ENCODE measurements at regions not wholly inside any gene's neighbourhood (a gene's known extent, or its start where the extent isn't known, plus 50 kb on each side); places are given as distances from the start of the nearest gene placed in this dataset.
"Not testable (repeated sequence)": the region's sequence is repeated elsewhere in the genome, so short reads cannot be mapped to it uniquely, and the experiment has no call there.

DNA sequence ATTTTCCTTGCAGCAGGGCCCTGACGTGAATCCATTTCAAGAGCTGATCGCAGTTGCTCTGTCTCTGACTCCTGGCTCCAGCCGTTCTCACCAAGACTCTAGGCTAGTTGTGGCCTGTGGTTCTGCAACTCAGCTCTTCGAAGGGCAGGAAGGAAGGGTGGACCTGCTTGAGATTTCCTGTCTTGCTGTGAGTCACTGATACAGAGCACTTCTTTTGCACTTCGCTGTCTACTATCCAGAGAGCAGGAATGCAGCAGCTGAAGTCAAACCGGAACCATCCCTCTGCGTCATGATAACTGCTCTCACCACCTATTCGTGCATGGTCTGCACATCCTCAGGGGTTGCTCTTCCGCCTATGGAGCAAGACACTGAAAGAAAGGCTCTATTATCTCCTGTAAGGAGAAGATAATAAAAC lies 59.7 kb downstream of the RAP2B start:
- H3K9me3 ChIP-seq (replicated peaks in 1 of 3) = no peaks in the 10 kb centered on the region
- peak; percentile 44 to 84 (median 70) for DNase-seq
- TF ChIP-seq, protein P1, sequence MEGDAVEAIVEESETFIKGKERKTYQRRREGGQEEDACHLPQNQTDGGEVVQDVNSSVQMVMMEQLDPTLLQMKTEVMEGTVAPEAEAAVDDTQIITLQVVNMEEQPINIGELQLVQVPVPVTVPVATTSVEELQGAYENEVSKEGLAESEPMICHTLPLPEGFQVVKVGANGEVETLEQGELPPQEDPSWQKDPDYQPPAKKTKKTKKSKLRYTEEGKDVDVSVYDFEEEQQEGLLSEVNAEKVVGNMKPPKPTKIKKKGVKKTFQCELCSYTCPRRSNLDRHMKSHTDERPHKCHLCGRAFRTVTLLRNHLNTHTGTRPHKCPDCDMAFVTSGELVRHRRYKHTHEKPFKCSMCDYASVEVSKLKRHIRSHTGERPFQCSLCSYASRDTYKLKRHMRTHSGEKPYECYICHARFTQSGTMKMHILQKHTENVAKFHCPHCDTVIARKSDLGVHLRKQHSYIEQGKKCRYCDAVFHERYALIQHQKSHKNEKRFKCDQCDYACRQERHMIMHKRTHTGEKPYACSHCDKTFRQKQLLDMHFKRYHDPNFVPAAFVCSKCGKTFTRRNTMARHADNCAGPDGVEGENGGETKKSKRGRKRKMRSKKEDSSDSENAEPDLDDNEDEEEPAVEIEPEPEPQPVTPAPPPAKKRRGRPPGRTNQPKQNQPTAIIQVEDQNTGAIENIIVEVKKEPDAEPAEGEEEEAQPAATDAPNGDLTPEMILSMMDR (IDR thresholded peaks at IDR 0.05) = no peak
- TF ChIP-seq POLR2A (IDR thresholded peaks at IDR 0.05) = peak in 1 of 2 donors; percentile 26
- 37 to 43% (median 41%) methylated on average over 9 of the region's 9 CpGs for WGBS, 4 donors
- intact Hi-C loops (cut with DNase I) = no loop called here
- peak overlapping the region; percentile 24 to 85 (median 60) for H3K27ac ChIP-seq
- H3K36me3 ChIP-seq (replicated peaks in 1 of 2) = no peaks in the 10 kb centered on the region
- no peaks in the 10 kb centered on the region for H3K27me3 ChIP-seq
- no peak overlapping the region for H3K4me3 ChIP-seq
- peaks cover 0 to 7% of the 10 kb centered on the region in 2 donors for H3K4me1 ChIP-seq (replicated peaks in 1 of 2)

DNA sequence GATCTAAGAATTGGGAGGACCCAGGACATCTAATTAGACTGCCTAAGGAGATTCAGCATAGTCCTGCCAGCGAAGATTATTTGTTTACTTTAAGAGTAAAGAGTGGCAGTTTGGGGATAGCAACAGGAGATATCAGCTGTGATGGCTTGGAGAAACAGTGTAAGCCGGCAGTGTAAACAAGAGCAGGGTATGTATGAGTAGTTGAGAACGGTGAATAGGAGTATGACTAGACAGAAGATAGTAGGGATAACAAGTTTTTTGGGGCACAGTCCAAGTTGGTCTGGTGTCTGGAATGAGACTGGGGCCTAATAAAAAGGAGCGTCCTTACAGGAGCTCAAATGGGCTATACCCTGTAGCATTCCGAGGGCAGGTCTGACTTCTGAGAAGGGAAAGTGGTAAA lies 64.9 kb downstream of the RAP2B start:
- intact Hi-C loops (cut with DNase I); DNase-seq: not testable (repeated sequence)
- WGBS, 4 donors = 73 to 83% (median 82%) methylated on average over 5 of the region's 5 CpGs

DNA sequence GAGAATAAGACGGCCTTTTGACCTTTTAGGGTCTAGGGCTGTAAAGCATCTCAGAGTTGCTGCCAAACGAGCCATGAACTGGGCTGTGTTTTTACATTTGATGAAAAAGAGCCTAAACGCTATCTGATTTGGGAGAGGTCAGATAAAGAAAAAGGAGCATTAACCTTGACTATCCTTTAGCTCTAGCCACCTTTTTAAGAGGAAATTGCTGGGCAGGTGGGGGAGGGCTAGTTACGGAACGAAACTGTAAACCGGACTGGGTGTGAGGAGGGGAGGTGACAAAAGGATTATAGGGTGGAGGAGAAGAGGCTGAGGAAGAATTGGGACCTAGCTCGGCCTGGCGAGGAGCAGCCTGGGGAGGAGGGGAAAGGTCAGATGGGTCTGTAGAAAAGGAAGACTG lies 68.4 kb downstream of the RAP2B start:
- DNase-seq; H3K9me3 ChIP-seq (replicated peaks in 1 of 3); intact Hi-C loops (cut with DNase I); H3K36me3 ChIP-seq (replicated peaks in 1 of 2); H3K27ac ChIP-seq; H3K4me1 ChIP-seq (replicated peaks in 1 of 2); H3K27me3 ChIP-seq; H3K4me3 ChIP-seq: not testable (repeated sequence)
- WGBS, 4 donors = 65 to 73% (median 69%) methylated on average over 8 of the region's 8 CpGs

More for the DNA sequence above, 64.9 kb downstream of the RAP2B start:
- not testable (repeated sequence) for H3K36me3 ChIP-seq (replicated peaks in 1 of 2); H3K9me3 ChIP-seq (replicated peaks in 1 of 3); H3K4me1 ChIP-seq (replicated peaks in 1 of 2); H3K27ac ChIP-seq; H3K27me3 ChIP-seq; H3K4me3 ChIP-seq

DNA sequence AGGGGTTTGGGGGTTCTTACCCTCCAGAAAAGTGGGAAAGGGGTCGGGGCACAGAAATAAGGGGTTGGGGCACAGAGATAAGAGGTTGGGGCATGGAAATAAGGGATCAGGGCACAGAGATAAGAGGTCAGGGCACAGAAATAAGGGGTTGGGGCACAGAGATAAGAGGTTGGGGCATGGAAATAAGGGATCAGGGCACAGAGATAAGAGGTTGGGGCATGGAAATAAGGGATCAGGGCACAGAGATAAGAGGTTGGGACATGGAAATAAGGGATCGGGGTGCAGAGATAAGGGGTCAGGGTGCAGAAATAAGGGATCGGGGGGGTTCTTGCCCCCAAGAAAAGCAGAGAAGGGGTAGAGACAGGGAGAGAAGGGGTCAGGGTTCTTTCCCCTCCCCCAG lies 69.2 kb downstream of the RAP2B start:
- WGBS, 4 donors = 73 to 92% (median 82%) methylated on average over 3 of the region's 3 CpGs
- H3K27me3 ChIP-seq; H3K4me1 ChIP-seq (replicated peaks in 1 of 2); DNase-seq; H3K36me3 ChIP-seq (replicated peaks in 1 of 2); H3K4me3 ChIP-seq; H3K27ac ChIP-seq; intact Hi-C loops (cut with DNase I); H3K9me3 ChIP-seq (replicated peaks in 1 of 3): not testable (repeated sequence)

DNA sequence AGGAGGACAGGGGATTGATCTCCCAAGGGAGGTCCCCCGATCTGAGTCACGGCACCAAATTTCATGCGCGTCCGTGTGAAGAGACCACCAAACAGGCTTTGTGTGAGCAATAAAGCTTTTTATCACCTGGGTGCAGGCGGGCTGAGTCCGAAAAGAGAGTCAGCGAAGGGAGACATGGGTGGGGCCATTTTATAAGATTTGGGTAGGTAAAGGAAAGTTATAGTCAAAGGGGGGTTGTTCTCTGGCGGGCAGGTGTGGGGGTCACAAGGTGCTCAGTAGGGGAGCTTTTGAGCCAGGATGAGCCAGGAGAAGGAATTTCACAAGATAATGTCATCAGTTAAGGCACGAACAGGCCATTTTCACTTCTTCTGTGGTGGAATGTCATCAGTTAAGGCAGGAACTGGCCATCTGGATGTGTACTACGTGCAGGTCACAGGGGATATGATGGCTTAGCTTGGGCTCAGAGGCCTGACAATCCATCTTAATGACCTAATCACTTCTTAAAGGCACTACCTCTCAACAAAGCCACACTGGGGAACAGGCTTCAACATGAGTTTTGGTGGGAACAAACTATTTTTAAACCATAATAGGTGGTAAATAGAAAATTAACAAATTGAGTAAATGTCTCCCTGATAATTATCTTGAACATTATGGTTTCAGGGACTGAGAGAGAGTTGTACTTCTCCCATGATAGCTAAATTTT lies 70.2 kb downstream of the RAP2B start:
- H3K27ac ChIP-seq; DNase-seq; H3K9me3 ChIP-seq (replicated peaks in 1 of 3); H3K4me3 ChIP-seq; H3K4me1 ChIP-seq (replicated peaks in 1 of 2); H3K27me3 ChIP-seq; intact Hi-C loops (cut with DNase I); H3K36me3 ChIP-seq (replicated peaks in 1 of 2): not testable (repeated sequence)
- 78 to 82% (median 81%) methylated on average over 11 of the region's 11 CpGs for WGBS, 4 donors

GRCh38 chr3:153232851-153233271 lies 70.8 kb downstream of the RAP2B start:
- no peak for TF ChIP-seq POLR2A (IDR thresholded peaks at IDR 0.05)
- TF ChIP-seq, protein P1 (IDR thresholded peaks at IDR 0.05) = no peak
- H3K27me3 ChIP-seq = no peaks in the 10 kb centered on the region
- 64 to 71% (median 67%) methylated on average over 3 of the region's 3 CpGs for WGBS, 4 donors
- DNase-seq = no peak
- H3K36me3 ChIP-seq (replicated peaks in 1 of 2) = no peaks in the 10 kb centered on the region
- no peak overlapping the region for H3K27ac ChIP-seq
- H3K9me3 ChIP-seq (replicated peaks in 1 of 3) = no peaks in the 10 kb centered on the region
- intact Hi-C loops (cut with DNase I) = no loop called here
- no peak overlapping the region for H3K4me3 ChIP-seq
- no peaks in the 10 kb centered on the region for H3K4me1 ChIP-seq (replicated peaks in 1 of 2)

Data from adrenal gland (tissue), 9 donors.